SU-DHL-6 (cell line): ENCODE measurements at regions not wholly inside any gene's neighbourhood (a gene's known extent, or its start where the extent isn't known, plus 50 kb on each side); places are given as distances from the start of the nearest gene placed in this dataset.

Experiments used
- H2AFZ ChIP-seq: fragments of 200-600 bp; sonication (generic); 2 replicates; pipeline ENCODE4 v1.6.1; 2014; ENCODE audit warnings: low read depth, mild to moderate bottlenecking, moderate library complexity, mixed read lengths, antibody characterized with exemption, low read length; ENCODE audit not compliant: severe bottlenecking
- H3F3A ChIP-seq: fragments of 200-600 bp; shearing (Covaris generic); 2 replicates; pipeline ENCODE4 v1.6.0; 2016; ENCODE audit warnings: antibody characterized with exemption, mild to moderate bottlenecking; ENCODE audit not compliant: insufficient read depth
- H3K27ac ChIP-seq: fragments of 200-600 bp; sonication (generic); 2 replicates; pipeline ENCODE4 v1.5.1; 2016; ENCODE audit warnings: low read depth, mild to moderate bottlenecking, low read length, moderate library complexity, mixed read lengths
- H3K27me3 ChIP-seq: fragments of 200-600 bp; sonication (generic), shearing (Covaris generic); 2 replicates; pipeline ENCODE4 v1.6.0; 2014; ENCODE audit warnings: mild to moderate bottlenecking, low read length
- H3K36me3 ChIP-seq: fragments of 200-600 bp; sonication (generic); 2 replicates; pipeline ENCODE4 v1.6.1; 2014; ENCODE audit warnings: mild to moderate bottlenecking, low read length, mixed read lengths
- H3K4me2 ChIP-seq: fragments of 300-600, 200-600 bp; shearing (Covaris generic), sonication (generic); 2 replicates; pipeline ENCODE4 v1.6.0; 2014; ENCODE audit warnings: low read length, low read depth, mild to moderate bottlenecking; ENCODE audit not compliant: poor library complexity, severe bottlenecking
- H3K4me3 ChIP-seq: fragments of 200-600 bp; sonication (generic); 2 replicates; pipeline ENCODE4 v1.5.1; 2014; ENCODE audit warnings: antibody characterized with exemption, low read length, mild to moderate bottlenecking, mixed read lengths; ENCODE audit not compliant: insufficient read depth, poor library complexity, severe bottlenecking
- H3K79me2 ChIP-seq: fragments of 200-600 bp; sonication (generic); 2 replicates; pipeline ENCODE4 v1.6.1; 2014; ENCODE audit warnings: mild to moderate bottlenecking, low read length, moderate library complexity; ENCODE audit not compliant: insufficient read depth
- H3K9ac ChIP-seq: fragments of 200-600 bp; sonication (generic); 2 replicates; pipeline ENCODE4 v1.7.0; 2014; ENCODE audit warnings: mild to moderate bottlenecking, low read length
- H3K9me2 ChIP-seq: fragments of 200-600 bp; sonication (generic); replicated peaks from 2 replicates; pipeline ENCODE4 v1.6.1; 2014; ENCODE audit warnings: low read length; ENCODE audit not compliant: insufficient read depth
- H3K9me3 ChIP-seq: fragments of 200-600 bp; sonication (generic); 2 replicates; pipeline ENCODE4 v1.6.1; 2014; ENCODE audit warnings: low read length, mixed read lengths; ENCODE audit not compliant: insufficient read depth
- H4K20me1 ChIP-seq: fragments of 200-600 bp; sonication (generic); 2 replicates; pipeline ENCODE4 v1.6.1; 2014; ENCODE audit warnings: low read depth, mild to moderate bottlenecking, antibody characterized with exemption, low read length, moderate library complexity, mixed read lengths
- EZH2phosphoT487 ChIP-seq: fragments of 200-600 bp; sonication (generic), shearing (Covaris generic); conservative IDR thresholded peaks from 2 replicates; pipeline ENCODE4 v1.6.1; 2018; ENCODE audit warnings: mild to moderate bottlenecking, antibody characterized with exemption, low read length, moderate library complexity, mixed read lengths
- TF ChIP-seq, protein P1 (sequence below): fragments of 200-600 bp; sonication (generic); IDR thresholded peaks from one replicate; pipeline ENCODE4 v1.5.1; 2017; ENCODE audit warnings: antibody characterized with exemption, mild to moderate bottlenecking, low read length, moderate library complexity; ENCODE audit not compliant: insufficient read depth, poor library complexity, severe bottlenecking

DNA sequence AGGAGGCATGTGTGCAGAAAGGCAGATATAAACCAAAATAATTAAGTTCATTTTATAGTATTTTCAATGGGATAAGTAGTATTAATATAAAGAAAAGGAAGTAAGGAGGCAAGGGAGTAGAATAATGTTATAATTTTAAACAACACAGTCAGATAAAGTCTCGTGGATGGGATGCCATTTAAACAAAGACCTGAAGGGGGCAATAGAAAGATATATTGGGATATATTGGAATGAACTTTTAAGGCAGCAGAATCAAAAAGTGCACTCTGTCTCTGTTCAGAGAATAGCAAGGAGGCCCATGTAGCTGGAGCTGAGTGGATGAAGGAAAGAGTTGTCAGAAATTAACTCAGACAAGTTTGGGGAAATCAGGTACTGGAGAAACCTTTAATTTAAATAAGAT, 158.7 kb downstream of the CGGBP1 start:
- Histone ChIP-seq H3K27me3 (no peaks in the 10 kb centered on the region), H3K9me2 (no peaks in the 10 kb centered on the region), H3K36me3 (no peaks in the 10 kb centered on the region), H3K9me3 (no peaks in the 10 kb centered on the region), H3K27ac (no peak overlapping the region), H3F3A (no peaks in the 10 kb centered on the region), H4K20me1 (no peaks in the 10 kb centered on the region), H3K4me2 (no peak overlapping the region), H3K4me3 (no peak overlapping the region), H3K9ac (no peak overlapping the region), H2AFZ (no peak overlapping the region), H3K79me2 (no peaks in the 10 kb centered on the region)
- TF ChIP-seq, protein P1, sequence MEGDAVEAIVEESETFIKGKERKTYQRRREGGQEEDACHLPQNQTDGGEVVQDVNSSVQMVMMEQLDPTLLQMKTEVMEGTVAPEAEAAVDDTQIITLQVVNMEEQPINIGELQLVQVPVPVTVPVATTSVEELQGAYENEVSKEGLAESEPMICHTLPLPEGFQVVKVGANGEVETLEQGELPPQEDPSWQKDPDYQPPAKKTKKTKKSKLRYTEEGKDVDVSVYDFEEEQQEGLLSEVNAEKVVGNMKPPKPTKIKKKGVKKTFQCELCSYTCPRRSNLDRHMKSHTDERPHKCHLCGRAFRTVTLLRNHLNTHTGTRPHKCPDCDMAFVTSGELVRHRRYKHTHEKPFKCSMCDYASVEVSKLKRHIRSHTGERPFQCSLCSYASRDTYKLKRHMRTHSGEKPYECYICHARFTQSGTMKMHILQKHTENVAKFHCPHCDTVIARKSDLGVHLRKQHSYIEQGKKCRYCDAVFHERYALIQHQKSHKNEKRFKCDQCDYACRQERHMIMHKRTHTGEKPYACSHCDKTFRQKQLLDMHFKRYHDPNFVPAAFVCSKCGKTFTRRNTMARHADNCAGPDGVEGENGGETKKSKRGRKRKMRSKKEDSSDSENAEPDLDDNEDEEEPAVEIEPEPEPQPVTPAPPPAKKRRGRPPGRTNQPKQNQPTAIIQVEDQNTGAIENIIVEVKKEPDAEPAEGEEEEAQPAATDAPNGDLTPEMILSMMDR, result peak; percentile 10
- no peak for TF ChIP-seq EZH2phosphoT487

DNA sequence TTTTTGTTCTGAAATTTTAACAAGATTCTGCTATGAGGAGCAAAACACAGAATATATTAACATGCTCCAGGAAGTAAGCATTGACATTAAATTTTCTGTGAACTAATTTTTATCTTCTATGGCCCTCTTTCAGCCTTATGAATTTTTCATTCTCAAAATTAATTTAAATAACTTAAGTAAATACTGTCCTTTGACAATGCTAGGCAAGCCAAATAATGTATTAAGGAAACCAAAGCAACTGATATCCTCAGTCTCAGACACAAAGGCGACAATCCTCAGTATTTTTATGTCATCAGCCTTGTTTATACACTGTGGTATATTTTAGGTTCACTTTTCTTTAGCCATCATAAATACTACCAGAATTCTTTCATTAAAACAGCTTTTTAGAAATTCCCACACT, 159.8 kb downstream of the CGGBP1 start:
- Histone ChIP-seq H3K4me3 (no peak overlapping the region), H3K27me3 (no peaks in the 10 kb centered on the region), H4K20me1 (no peaks in the 10 kb centered on the region), H3K9me2 (no peaks in the 10 kb centered on the region), H3K9me3 (no peaks in the 10 kb centered on the region), H3K9ac (no peak overlapping the region), H3K4me2 (no peak overlapping the region), H3K27ac (no peak overlapping the region), H3K36me3 (no peaks in the 10 kb centered on the region), H3F3A (no peaks in the 10 kb centered on the region), H2AFZ (no peak overlapping the region), H3K79me2 (no peaks in the 10 kb centered on the region)
- TF ChIP-seq, protein P1, result no peak
- no peak for TF ChIP-seq EZH2phosphoT487

GRCh38 chr3:87895983-87896382, 162.8 kb downstream of the CGGBP1 start:
- H3K9ac ChIP-seq, result no peak overlapping the region
- H4K20me1 ChIP-seq, result no peaks in the 10 kb centered on the region
- no peaks in the 10 kb centered on the region for H3K27me3 ChIP-seq
- no peak overlapping the region for H3K4me2 ChIP-seq
- no peaks in the 10 kb centered on the region for H3K79me2 ChIP-seq
- H3K9me2 ChIP-seq, result no peaks in the 10 kb centered on the region
- H2AFZ ChIP-seq, result no peak overlapping the region
- H3K9me3 ChIP-seq, result no peaks in the 10 kb centered on the region
- no peak overlapping the region for H3K27ac ChIP-seq
- H3K4me3 ChIP-seq, result no peak overlapping the region
- no peaks in the 10 kb centered on the region for H3K36me3 ChIP-seq
- TF ChIP-seq, protein P1, result no peak
- TF ChIP-seq EZH2phosphoT487, result no peak
- no peaks in the 10 kb centered on the region for H3F3A ChIP-seq

DNA sequence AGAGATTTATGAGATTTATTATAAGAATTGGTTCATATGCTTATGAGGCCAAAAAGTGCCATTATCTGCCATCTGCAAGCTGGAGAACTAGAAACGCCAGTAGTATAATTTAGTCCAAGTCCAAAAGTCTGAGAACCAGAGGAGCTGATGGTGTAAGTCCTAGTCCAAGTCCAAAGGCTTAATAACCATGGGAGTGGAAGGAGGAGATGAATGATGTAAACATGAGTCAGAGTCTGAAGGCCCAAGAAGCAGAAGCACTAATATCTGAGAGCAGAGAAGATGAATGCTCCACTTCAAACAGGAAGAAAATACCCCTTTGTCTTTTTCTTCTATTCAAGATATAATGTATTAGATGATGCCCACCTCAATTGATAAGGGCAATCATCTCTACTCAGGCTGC, 185.7 kb downstream of the CGGBP1 start:
- no peak overlapping the region for H2AFZ ChIP-seq
- H3K4me2 ChIP-seq, result no peak overlapping the region
- H3K79me2 ChIP-seq, result no peaks in the 10 kb centered on the region
- no peaks in the 10 kb centered on the region for H3K9me3 ChIP-seq
- H3K4me3 ChIP-seq, result no peak overlapping the region
- no peaks in the 10 kb centered on the region for H3K36me3 ChIP-seq
- H3K9ac ChIP-seq, result no peak overlapping the region
- no peaks in the 10 kb centered on the region for H4K20me1 ChIP-seq
- H3K9me2 ChIP-seq, result no peaks in the 10 kb centered on the region
- no peaks in the 10 kb centered on the region for H3K27me3 ChIP-seq
- no peak overlapping the region for H3K27ac ChIP-seq
- H3F3A ChIP-seq, result no peaks in the 10 kb centered on the region
- TF ChIP-seq EZH2phosphoT487, result no peak
- TF ChIP-seq, protein P1, result no peak
